HCT116 (cell line): ENCODE measurements at regions not wholly inside any gene's neighbourhood (a gene's known extent, or its start where the extent isn't known, plus 50 kb on each side); places are given as distances from the start of the nearest gene placed in this dataset.

ENCODE experiments used
- ATAC-seq: fragments of 200-7000 bp; cut with Tn5 transposase; 2 replicates; pipeline ENCODE4 v1.9.1; 2020; ENCODE audit warnings: mild to moderate bottlenecking, moderate library complexity
- BruUV-seq: library from RNA; stranded (reverse); fragments of 400-500 nt; replicated peaks from 2 replicates; lab custom pipeline; 2021; lab: Mats Ljungman, UMichigan
- CTCF ChIA-PET: fragments of 300-600 bp; sonication (Branson Sonifier 250); formaldehyde crosslinking; loops from one replicate; lab custom pipeline; 2021; ENCODE audit warnings: antibody characterized with exemption; lab: Charles Lee
- POLR2A ChIA-PET: fragments of 300-600, 350-600 bp; sonication (Branson Sonifier 250); formaldehyde crosslinking; loops from one replicate; lab custom pipeline; 2021; ENCODE audit warnings: antibody characterized with exemption; lab: Charles Lee
- RAD21 ChIA-PET, 2 experiments: fragments of 300-600 bp; sonication (Branson Sonifier 250); formaldehyde crosslinking; loops; one replicate each; lab custom pipeline; 2023; ENCODE audit warnings: low total read pairs in 2 of 2; ENCODE audit not compliant: uncharacterized antibody in 2 of 2, unreplicated experiment in 2 of 2, low non-redundant PET in 1 of 2; lab: Charles Lee
- DNase-seq: peaks from one replicate; pipeline ENCODE4 v3.0.0-alpha.2; 2010; ENCODE audit warnings: low read depth, low spot score
- H2AFZ ChIP-seq: fragments of 200-600 bp; shearing (Covaris generic), sonication (generic); 2 replicates; pipeline ENCODE4 v1.6.1; 2017; ENCODE audit warnings: low read depth, mixed run types, mixed read lengths, antibody characterized with exemption, low read length; ENCODE audit not compliant: poor library complexity, severe bottlenecking
- H3K27ac ChIP-seq: 2 replicates; pipeline ENCODE4 v1.5.1; 2012; ENCODE audit warnings: low read depth, low read length
- H3K27me3 ChIP-seq: fragments of 200-600 bp; sonication (generic); 2 replicates; pipeline ENCODE4 v1.6.1; 2016; ENCODE audit warnings: mixed run types, low read length, mixed read lengths; ENCODE audit not compliant: insufficient read depth
- H3K36me3 ChIP-seq, 2 experiments: fragments of 200-500 bp in 1 of 2; fragments of 200-600 bp in 1 of 2; sonication (Bioruptor generic) in 1 of 2; sonication (generic) in 1 of 2; 2 replicates each; pipeline versions ENCODE4 v1.5.1 to v1.6.1; 2014 to 2016; ENCODE audit warnings: low read length in 2 of 2, inconsistent platforms in 1 of 2, mixed read lengths in 1 of 2, mixed run types in 1 of 2; ENCODE audit not compliant: insufficient read depth in 2 of 2, control insufficient read depth in 1 of 2
- H3K4me1 ChIP-seq, 2 experiments: fragments of 200-600 bp in 1 of 2; sonication (generic) in 1 of 2; 2 replicates each; pipeline versions ENCODE4 v1.5.1 to v1.6.1; 2012 to 2017; ENCODE audit warnings: low read length in 2 of 2, inconsistent platforms in 1 of 2, mild to moderate bottlenecking in 1 of 2, mixed read lengths in 1 of 2, mixed run types in 1 of 2, moderate library complexity in 1 of 2; ENCODE audit not compliant: insufficient read depth in 2 of 2, control insufficient read depth in 1 of 2
- H3K4me2 ChIP-seq: fragments of 200-600 bp; sonication (generic); 2 replicates; pipeline ENCODE4 v1.6.1; 2017; ENCODE audit warnings: mixed run types, low read length, mixed read lengths
- H3K4me3 ChIP-seq, 2 experiments: fragments of 200-600 bp in 1 of 2; sonication (generic) in 1 of 2; replicated peaks in 1 of 2; 2 replicates each; pipeline ENCODE4 v1.5.1; 2011 to 2016; ENCODE audit warnings: low read length in 2 of 2, control low read depth in 1 of 2, low read depth in 1 of 2, mild to moderate bottlenecking in 1 of 2, mixed read lengths in 1 of 2, mixed run types in 1 of 2
- H3K79me2 ChIP-seq: fragments of 200-600 bp; sonication (generic); 2 replicates; pipeline ENCODE4 v1.6.1; 2017; ENCODE audit warnings: mild to moderate bottlenecking, mixed run types, low read length, moderate library complexity, mixed read lengths; ENCODE audit not compliant: insufficient read depth
- H3K9ac ChIP-seq: fragments of 200-600 bp; sonication (generic); 2 replicates; pipeline ENCODE4 v1.6.1; 2016; ENCODE audit warnings: low read length, mixed read lengths
- H3K9me2 ChIP-seq: fragments of 200-600 bp; sonication (generic), shearing (Covaris generic); 2 replicates; pipeline ENCODE4 v1.6.1; 2017; ENCODE audit warnings: mixed run types, mild to moderate bottlenecking, moderate library complexity; ENCODE audit not compliant: insufficient read depth
- H3K9me3 ChIP-seq, 2 experiments: fragments of 200-500 bp in 1 of 2; fragments of 200-600 bp in 1 of 2; sonication (Bioruptor generic) in 1 of 2; sonication (generic) in 1 of 2; 2 replicates each; pipeline ENCODE4 v1.6.1; 2014 to 2017; ENCODE audit warnings: low read length in 2 of 2, mixed read lengths in 2 of 2, inconsistent platforms in 1 of 2, low read depth in 1 of 2, mild to moderate bottlenecking in 1 of 2, mixed run types in 1 of 2, moderate library complexity in 1 of 2; ENCODE audit not compliant: control insufficient read depth in 1 of 2, insufficient read depth in 1 of 2
- H4K20me1 ChIP-seq: fragments of 200-600 bp; sonication (generic), shearing (Covaris generic); 2 replicates; pipeline ENCODE4 v1.6.1; 2017; ENCODE audit warnings: mixed run types, mild to moderate bottlenecking, moderate library complexity; ENCODE audit not compliant: insufficient read depth
- ATF3 ChIP-seq: IDR thresholded peaks from 2 replicates; pipeline ENCODE4 v1.6.1; 2012
- CEBPB ChIP-seq: IDR thresholded peaks from 2 replicates; pipeline ENCODE4 v1.6.1; 2012; ENCODE audit warnings: low read depth
- MAX ChIP-seq: IDR thresholded peaks from 2 replicates; pipeline ENCODE4 v1.6.1; 2012
- POLR2A ChIP-seq: IDR thresholded peaks from 2 replicates; pipeline ENCODE4 v1.7.0; 2011; ENCODE audit warnings: borderline replicate concordance; ENCODE audit not compliant: insufficient read depth, insufficient read length; ENCODE audit errors: extremely low read depth
- RAD21 ChIP-seq: IDR thresholded peaks from 2 replicates; pipeline ENCODE4 v1.6.1; 2012; ENCODE audit warnings: low read depth, mild to moderate bottlenecking
- REST ChIP-seq: IDR thresholded peaks from 2 replicates; pipeline ENCODE4 v1.6.1; 2012; ENCODE audit warnings: low read depth
- TCF7L2 ChIP-seq: IDR thresholded peaks from 2 replicates; pipeline ENCODE4 v1.7.0; 2011; ENCODE audit warnings: borderline replicate concordance, inconsistent platforms; ENCODE audit not compliant: insufficient read depth, insufficient read length; ENCODE audit errors: extremely low read depth
- ZBTB33 ChIP-seq: IDR thresholded peaks from 2 replicates; pipeline ENCODE4 v1.6.1; 2011; ENCODE audit warnings: mild to moderate bottlenecking, low read length, moderate library complexity; ENCODE audit not compliant: insufficient replicate concordance; ENCODE audit errors: extremely low read depth
- ZFX ChIP-seq: fragments of 450-650 bp; IDR thresholded peaks from 2 replicates; pipeline ENCODE4 v1.6.1; 2017
- ZNF274 ChIP-seq: fragments of 200-500 bp; sonication (Bioruptor generic); IDR thresholded peaks from 2 replicates; pipeline ENCODE4 v1.6.1; 2014; ENCODE audit warnings: mild to moderate bottlenecking, low read depth, low read length, inconsistent platforms
- intact Hi-C: fragments of 100-400 bp; cut with micrococcal nuclease; formaldehyde crosslinking; loops from 2 replicates; pipeline ENCODE4 v1.10.0; 2022

GRCh38 chr12:85659754-85660530 lies 176.3 kb downstream of the RASSF9 start:
- ChIA-PET POLR2A (no interaction called here), CTCF (no interaction called here)

GRCh38 chr12:85661461-85662206 lies 174.6 kb downstream of the RASSF9 start:
- RAD21 ChIA-PET: no interaction called here
- H3K9me3 ChIP-seq: no peaks in the 10 kb centered on the region
- no peak overlapping the region for H2AFZ ChIP-seq
- no peak overlapping the region for H3K9ac ChIP-seq
- no peak overlapping the region for H3K4me3 ChIP-seq
- H3K27ac ChIP-seq: no peak overlapping the region
- H3K4me1 ChIP-seq: no peaks in the 10 kb centered on the region
- no peak for DNase-seq
- POLR2A ChIA-PET: no interaction called here
- H3K79me2 ChIP-seq: no peaks in the 10 kb centered on the region
- no peak for ATAC-seq
- intact Hi-C loops: no loop called here
- no peak overlapping the region for H3K4me2 ChIP-seq
- H3K36me3 ChIP-seq: no peaks in the 10 kb centered on the region
- H3K27me3 ChIP-seq: no peaks in the 10 kb centered on the region
- CTCF ChIA-PET: no interaction called here
- BruUV-seq: no TSS peak
- no peaks in the 10 kb centered on the region for H4K20me1 ChIP-seq
- H3K9me2 ChIP-seq: no peaks in the 10 kb centered on the region
- no peak for TF ChIP-seq ATF3
- no peak for TF ChIP-seq MAX
- TF ChIP-seq REST: no peak
- TF ChIP-seq RAD21: no peak
- no peak for TF ChIP-seq CEBPB
- no peak for TF ChIP-seq POLR2A
- TF ChIP-seq ZBTB33: no peak

More at GRCh38 chr12:85659754-85660530, 176.3 kb downstream of the RASSF9 start:
- H3K4me3 ChIP-seq: no peak overlapping the region
- no peak for ATAC-seq
- no TSS peak for BruUV-seq
- H3K9me2 ChIP-seq: no peaks in the 10 kb centered on the region
- TF ChIP-seq MAX (no peak), TCF7L2 (no peak), ZNF274 (no peak), ATF3 (no peak), ZFX (no peak)
- no peaks in the 10 kb centered on the region for H4K20me1 ChIP-seq
- no peak overlapping the region for H2AFZ ChIP-seq
- no peaks in the 10 kb centered on the region for H3K4me1 ChIP-seq
- intact Hi-C loops: no loop called here
- H3K27me3 ChIP-seq: no peaks in the 10 kb centered on the region
- H3K36me3 ChIP-seq: no peaks in the 10 kb centered on the region
- no peak for DNase-seq
- H3K79me2 ChIP-seq: no peaks in the 10 kb centered on the region
- no peak overlapping the region for H3K27ac ChIP-seq
- H3K9me3 ChIP-seq: no peaks in the 10 kb centered on the region
- no peak overlapping the region for H3K9ac ChIP-seq
- RAD21 ChIA-PET: no interaction called here
- no peak overlapping the region for H3K4me2 ChIP-seq
